HepG2 (cell line): ENCODE measurements at regions not wholly inside any gene's neighbourhood (a gene's known extent, or its start where the extent isn't known, plus 50 kb on each side); places are given as distances from the start of the nearest gene placed in this dataset.

Experiments
- MTA1 ChIP-seq: sonication (generic); formaldehyde crosslinking; IDR thresholded peaks from 2 replicates; pipeline ENCODE4 v1.4.0; 2020; ENCODE audit warnings: missing genetic modification reagents, mild to moderate bottlenecking, borderline replicate concordance
- NCOA2 ChIP-seq: sonication (generic); formaldehyde crosslinking; IDR thresholded peaks from 2 replicates; pipeline ENCODE4 v1.8.0; 2022; ENCODE audit warnings: inconsistent platforms
- TCF7 ChIP-seq: sonication (generic); IDR thresholded peaks from 2 replicates; pipeline ENCODE4 v1.6.1; 2016; ENCODE audit warnings: antibody characterized with exemption, low read depth
- U2AF2 ChIP-seq: fragments of 200-400 bp; formaldehyde crosslinking; IDR thresholded peaks from 2 replicates; pipeline ENCODE4 v1.6.1; 2017; ENCODE audit warnings: low read depth, mild to moderate bottlenecking, low read length
- ZNF296 ChIP-seq: sonication (generic); formaldehyde crosslinking; conservative IDR thresholded peaks from 2 replicates; pipeline ENCODE4 v1.5.0; 2020; ENCODE audit warnings: mild to moderate bottlenecking, missing genetic modification reagents
- ZNF432 ChIP-seq: sonication (generic); formaldehyde crosslinking; IDR thresholded peaks from 2 replicates; pipeline ENCODE4 v1.5.0; 2020; ENCODE audit warnings: missing genetic modification reagents, mild to moderate bottlenecking, borderline replicate concordance
- TF ChIP-seq, protein P1 (sequence below), 2 experiments: sonication (generic) in 1 of 2; formaldehyde crosslinking in 1 of 2; IDR thresholded peaks; 2 replicates each; pipeline versions ENCODE4 v1.5.1 to v1.6.1; 2011 to 2020; ENCODE audit warnings: borderline replicate concordance in 1 of 2, low read depth in 1 of 2, low read length in 1 of 2, mild to moderate bottlenecking in 1 of 2, missing genetic modification reagents in 1 of 2, moderate library complexity in 1 of 2
- TF ChIP-seq, protein P2 (sequence below): sonication (generic); formaldehyde crosslinking; IDR thresholded peaks from 2 replicates; pipeline ENCODE4 v1.8.0; 2022; ENCODE audit warnings: missing genetic modification reagents, low read depth, mild to moderate bottlenecking, borderline replicate concordance
- TF ChIP-seq, protein P3 (sequence below): sonication (generic); formaldehyde crosslinking; IDR thresholded peaks from 2 replicates; pipeline ENCODE4 v1.4.0; 2020; ENCODE audit warnings: missing genetic modification reagents
- TF ChIP-seq, protein P4 (sequence below): sonication (generic); formaldehyde crosslinking; IDR thresholded peaks from 2 replicates; pipeline ENCODE4 v1.4.0; 2020; ENCODE audit warnings: missing genetic modification reagents, mild to moderate bottlenecking, borderline replicate concordance
- TF ChIP-seq, protein P5 (sequence below): sonication (generic); formaldehyde crosslinking; IDR thresholded peaks from 2 replicates; pipeline ENCODE4 v1.4.0; 2020; ENCODE audit warnings: low read depth, mild to moderate bottlenecking, missing genetic modification reagents
- TF ChIP-seq, protein P6 (sequence below): IDR thresholded peaks from 2 replicates; pipeline ENCODE4 v1.6.1; 2018; ENCODE audit warnings: missing genetic modification reagents, mild to moderate bottlenecking, missing compliant biosample characterization
- TF ChIP-seq, protein P7 (sequence below): sonication (generic); formaldehyde crosslinking; IDR thresholded peaks from 2 replicates; pipeline ENCODE4 v1.4.0; 2020; ENCODE audit warnings: missing genetic modification reagents, borderline replicate concordance

DNA sequence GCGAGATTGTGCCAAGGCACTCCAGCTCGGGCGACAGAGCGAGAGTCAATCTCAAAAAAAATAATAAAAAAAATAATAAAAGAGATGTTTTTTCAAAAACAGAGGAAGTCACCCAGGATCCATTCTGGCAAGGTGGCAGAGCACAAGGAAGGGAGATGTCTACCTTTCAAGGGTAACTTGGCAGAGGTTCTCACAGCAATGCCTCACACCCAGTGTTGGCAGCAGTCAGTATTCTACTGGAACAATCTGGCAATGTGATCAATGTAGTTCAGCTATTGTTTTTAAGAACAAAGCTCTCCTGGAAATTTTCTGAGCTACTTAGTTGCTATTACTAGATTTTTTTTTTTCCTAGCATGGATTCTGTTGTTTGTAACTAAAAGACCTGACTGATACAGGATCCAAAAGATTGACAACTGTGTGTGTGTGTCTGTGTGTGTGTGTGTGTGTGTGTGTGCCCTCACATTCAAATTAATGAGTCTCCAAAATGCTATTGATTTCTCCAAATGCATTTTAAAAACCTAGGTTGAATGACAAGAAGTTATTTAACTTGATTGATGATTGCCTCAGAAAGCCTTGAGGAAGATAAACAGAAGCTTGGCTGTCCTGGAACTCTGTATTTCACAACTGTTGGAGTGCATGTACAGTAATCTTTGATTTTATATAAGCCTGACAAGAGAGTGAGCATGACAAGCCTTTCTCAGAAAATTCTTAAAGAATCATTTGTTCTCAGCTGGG, 114.1 kb upstream of the RREB1 start (continued):
- TF ChIP-seq, protein P1, sequence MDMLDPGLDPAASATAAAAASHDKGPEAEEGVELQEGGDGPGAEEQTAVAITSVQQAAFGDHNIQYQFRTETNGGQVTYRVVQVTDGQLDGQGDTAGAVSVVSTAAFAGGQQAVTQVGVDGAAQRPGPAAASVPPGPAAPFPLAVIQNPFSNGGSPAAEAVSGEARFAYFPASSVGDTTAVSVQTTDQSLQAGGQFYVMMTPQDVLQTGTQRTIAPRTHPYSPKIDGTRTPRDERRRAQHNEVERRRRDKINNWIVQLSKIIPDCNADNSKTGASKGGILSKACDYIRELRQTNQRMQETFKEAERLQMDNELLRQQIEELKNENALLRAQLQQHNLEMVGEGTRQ (IDR thresholded peaks at IDR 0.05; ENCODE audit: low read depth, low read length): no peak
- TF ChIP-seq, protein P1 (CRISPR knock-in tag; IDR thresholded peaks at IDR 0.05; ENCODE audit: borderline replicate concordance): no peak
- TF ChIP-seq, protein P2, sequence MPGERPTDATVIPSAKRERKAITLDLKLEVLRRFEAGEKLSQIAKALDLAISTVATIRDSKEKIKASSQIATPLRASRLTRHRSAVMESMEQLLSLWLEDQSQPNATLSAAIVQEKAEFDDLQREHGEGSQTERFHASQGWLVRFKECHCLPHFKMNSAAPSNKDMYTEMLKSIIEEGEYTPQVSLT (CRISPR knock-in tag): no peak
- TF ChIP-seq, protein P3, sequence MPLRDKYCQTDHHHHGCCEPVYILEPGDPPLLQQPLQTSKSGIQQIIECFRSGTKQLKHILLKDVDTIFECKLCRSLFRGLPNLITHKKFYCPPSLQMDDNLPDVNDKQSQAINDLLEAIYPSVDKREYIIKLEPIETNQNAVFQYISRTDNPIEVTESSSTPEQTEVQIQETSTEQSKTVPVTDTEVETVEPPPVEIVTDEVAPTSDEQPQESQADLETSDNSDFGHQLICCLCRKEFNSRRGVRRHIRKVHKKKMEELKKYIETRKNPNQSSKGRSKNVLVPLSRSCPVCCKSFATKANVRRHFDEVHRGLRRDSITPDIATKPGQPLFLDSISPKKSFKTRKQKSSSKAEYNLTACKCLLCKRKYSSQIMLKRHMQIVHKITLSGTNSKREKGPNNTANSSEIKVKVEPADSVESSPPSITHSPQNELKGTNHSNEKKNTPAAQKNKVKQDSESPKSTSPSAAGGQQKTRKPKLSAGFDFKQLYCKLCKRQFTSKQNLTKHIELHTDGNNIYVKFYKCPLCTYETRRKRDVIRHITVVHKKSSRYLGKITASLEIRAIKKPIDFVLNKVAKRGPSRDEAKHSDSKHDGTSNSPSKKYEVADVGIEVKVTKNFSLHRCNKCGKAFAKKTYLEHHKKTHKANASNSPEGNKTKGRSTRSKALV (CRISPR knock-in tag): no peak
- TF ChIP-seq NCOA2 (CRISPR knock-in tag): peak; percentile 50; the same call in 1 of the 2 replicates
- TF ChIP-seq, protein P4, sequence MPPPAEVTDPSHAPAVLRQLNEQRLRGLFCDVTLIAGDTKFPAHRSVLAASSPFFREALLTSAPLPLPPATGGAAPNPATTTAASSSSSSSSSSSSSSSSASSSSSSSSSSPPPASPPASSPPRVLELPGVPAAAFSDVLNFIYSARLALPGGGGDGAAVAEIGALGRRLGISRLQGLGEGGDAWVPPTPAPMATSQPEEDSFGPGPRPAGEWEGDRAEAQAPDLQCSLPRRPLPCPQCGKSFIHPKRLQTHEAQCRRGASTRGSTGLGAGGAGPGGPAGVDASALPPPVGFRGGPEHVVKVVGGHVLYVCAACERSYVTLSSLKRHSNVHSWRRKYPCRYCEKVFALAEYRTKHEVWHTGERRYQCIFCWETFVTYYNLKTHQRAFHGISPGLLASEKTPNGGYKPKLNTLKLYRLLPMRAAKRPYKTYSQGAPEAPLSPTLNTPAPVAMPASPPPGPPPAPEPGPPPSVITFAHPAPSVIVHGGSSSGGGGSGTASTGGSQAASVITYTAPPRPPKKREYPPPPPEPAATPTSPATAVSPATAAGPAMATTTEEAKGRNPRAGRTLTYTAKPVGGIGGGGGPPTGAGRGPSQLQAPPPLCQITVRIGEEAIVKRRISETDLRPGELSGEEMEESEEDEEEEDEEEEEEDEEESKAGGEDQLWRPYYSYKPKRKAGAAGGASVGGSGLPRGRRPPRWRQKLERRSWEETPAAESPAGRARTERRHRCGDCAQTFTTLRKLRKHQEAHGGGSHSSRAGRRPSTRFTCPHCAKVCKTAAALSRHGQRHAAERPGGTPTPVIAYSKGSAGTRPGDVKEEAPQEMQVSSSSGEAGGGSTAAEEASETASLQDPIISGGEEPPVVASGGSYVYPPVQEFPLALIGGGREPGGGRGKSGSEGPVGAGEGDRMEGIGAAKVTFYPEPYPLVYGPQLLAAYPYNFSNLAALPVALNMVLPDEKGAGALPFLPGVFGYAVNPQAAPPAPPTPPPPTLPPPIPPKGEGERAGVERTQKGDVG (CRISPR knock-in tag): no peak
- TF ChIP-seq, protein P5, sequence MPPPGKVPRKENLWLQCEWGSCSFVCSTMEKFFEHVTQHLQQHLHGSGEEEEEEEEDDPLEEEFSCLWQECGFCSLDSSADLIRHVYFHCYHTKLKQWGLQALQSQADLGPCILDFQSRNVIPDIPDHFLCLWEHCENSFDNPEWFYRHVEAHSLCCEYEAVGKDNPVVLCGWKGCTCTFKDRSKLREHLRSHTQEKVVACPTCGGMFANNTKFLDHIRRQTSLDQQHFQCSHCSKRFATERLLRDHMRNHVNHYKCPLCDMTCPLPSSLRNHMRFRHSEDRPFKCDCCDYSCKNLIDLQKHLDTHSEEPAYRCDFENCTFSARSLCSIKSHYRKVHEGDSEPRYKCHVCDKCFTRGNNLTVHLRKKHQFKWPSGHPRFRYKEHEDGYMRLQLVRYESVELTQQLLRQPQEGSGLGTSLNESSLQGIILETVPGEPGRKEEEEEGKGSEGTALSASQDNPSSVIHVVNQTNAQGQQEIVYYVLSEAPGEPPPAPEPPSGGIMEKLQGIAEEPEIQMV (CRISPR knock-in tag): no peak
- no peak for TF ChIP-seq ZNF432 (CRISPR knock-in tag)
- no peak for TF ChIP-seq ZNF296 (CRISPR knock-in tag)
- TF ChIP-seq MTA1 (CRISPR knock-in tag): no peak
- TF ChIP-seq U2AF2: no peak
- TF ChIP-seq, protein P6, sequence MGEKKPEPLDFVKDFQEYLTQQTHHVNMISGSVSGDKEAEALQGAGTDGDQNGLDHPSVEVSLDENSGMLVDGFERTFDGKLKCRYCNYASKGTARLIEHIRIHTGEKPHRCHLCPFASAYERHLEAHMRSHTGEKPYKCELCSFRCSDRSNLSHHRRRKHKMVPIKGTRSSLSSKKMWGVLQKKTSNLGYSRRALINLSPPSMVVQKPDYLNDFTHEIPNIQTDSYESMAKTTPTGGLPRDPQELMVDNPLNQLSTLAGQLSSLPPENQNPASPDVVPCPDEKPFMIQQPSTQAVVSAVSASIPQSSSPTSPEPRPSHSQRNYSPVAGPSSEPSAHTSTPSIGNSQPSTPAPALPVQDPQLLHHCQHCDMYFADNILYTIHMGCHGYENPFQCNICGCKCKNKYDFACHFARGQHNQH (CRISPR knock-in tag): no peak
- TF ChIP-seq TCF7: no peak
- TF ChIP-seq, protein P7, sequence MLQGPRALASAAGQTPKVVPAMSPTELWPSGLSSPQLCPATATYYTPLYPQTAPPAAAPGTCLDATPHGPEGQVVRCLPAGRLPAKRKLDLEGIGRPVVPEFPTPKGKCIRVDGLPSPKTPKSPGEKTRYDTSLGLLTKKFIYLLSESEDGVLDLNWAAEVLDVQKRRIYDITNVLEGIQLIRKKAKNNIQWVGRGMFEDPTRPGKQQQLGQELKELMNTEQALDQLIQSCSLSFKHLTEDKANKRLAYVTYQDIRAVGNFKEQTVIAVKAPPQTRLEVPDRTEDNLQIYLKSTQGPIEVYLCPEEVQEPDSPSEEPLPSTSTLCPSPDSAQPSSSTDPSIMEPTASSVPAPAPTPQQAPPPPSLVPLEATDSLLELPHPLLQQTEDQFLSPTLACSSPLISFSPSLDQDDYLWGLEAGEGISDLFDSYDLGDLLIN (CRISPR knock-in tag): no peak
